Endothelial cell of umbilical vein (primary cell): ENCODE measurements at regions not wholly inside any gene's neighbourhood (a gene's known extent, or its start where the extent isn't known, plus 50 kb on each side); places are given as distances from the start of the nearest gene placed in this dataset.

ENCODE experiments used
- BruUV-seq: library from RNA; stranded (reverse); fragments of 400-500 nt; replicated peaks from 2 replicates; lab custom pipeline; 2021; lab: Mats Ljungman, UMichigan
- CTCF ChIA-PET: fragments of 300-600, 350-600 bp; sonication (Branson Sonifier 250); formaldehyde crosslinking; loops from one replicate; lab custom pipeline; 2021; ENCODE audit warnings: antibody characterized with exemption, inconsistent platforms; lab: Charles Lee
- POLR2A ChIA-PET: fragments of 300-600, 350-600 bp; sonication (Branson Sonifier 250); formaldehyde crosslinking; loops from one replicate; lab custom pipeline; 2021; ENCODE audit warnings: antibody characterized with exemption, inconsistent platforms; lab: Charles Lee
- DNase-seq: peaks from one replicate; pipeline ENCODE4 v3.0.0-alpha.2; 2011; ENCODE audit warnings: low read depth, low spot score
- FAIRE-seq: peaks from 2 replicates; lab custom pipeline; 2011; peaks lifted over from hg19 to GRCh38; lab: Jason Lieb, UNC
- H2AFZ ChIP-seq: 2 replicates; pipeline ENCODE4 v1.6.0; 2012; ENCODE audit warnings: low read depth, low read length, control low read depth, inconsistent platforms
- H3K27ac ChIP-seq: 2 replicates; pipeline ENCODE4 v1.5.1; 2011; ENCODE audit warnings: low read depth, mild to moderate bottlenecking, control low read depth, low read length, moderate library complexity; ENCODE audit not compliant: insufficient read depth
- H3K27me3 ChIP-seq, 2 experiments: 2 replicates each; pipeline versions ENCODE4 v1.6.0 to v1.6.1; 2011; ENCODE audit warnings: low read length in 2 of 2, mixed read lengths in 1 of 2; ENCODE audit not compliant: control insufficient read depth in 2 of 2, insufficient read depth in 2 of 2
- H3K36me3 ChIP-seq, 2 experiments: 2 replicates in 1 of 2; 3 replicates in 1 of 2; pipeline ENCODE4 v1.5.1; 2011; ENCODE audit warnings: low read length in 2 of 2, mild to moderate bottlenecking in 1 of 2, moderate library complexity in 1 of 2; ENCODE audit not compliant: control insufficient read depth in 2 of 2, insufficient read depth in 2 of 2; ENCODE audit errors: extremely low read depth in 1 of 2
- H3K4me1 ChIP-seq: 3 replicates; pipeline ENCODE4 v1.5.1; 2011; ENCODE audit warnings: mild to moderate bottlenecking, low read length; ENCODE audit not compliant: control insufficient read depth, insufficient read depth; ENCODE audit errors: extremely low read depth
- H3K4me2 ChIP-seq: 2 replicates; pipeline ENCODE4 v1.6.1; 2011; ENCODE audit warnings: low read length, control low read depth, mixed read lengths; ENCODE audit not compliant: insufficient read depth
- H3K4me3 ChIP-seq, 3 experiments: fragments of 200-600 bp in 1 of 3; sonication (generic), shearing (Covaris generic) in 1 of 3; replicated peaks in 1 of 3; 2 replicates each; pipeline ENCODE4 v1.5.1; 2011 to 2016; ENCODE audit warnings: control low read depth in 3 of 3, low read length in 3 of 3, mild to moderate bottlenecking in 2 of 3, inconsistent platforms in 1 of 3, low read depth in 1 of 3, moderate library complexity in 1 of 3; ENCODE audit not compliant: insufficient read depth in 1 of 3
- H3K79me2 ChIP-seq: 2 replicates; pipeline ENCODE4 v1.6.0; 2012; ENCODE audit warnings: low read length, inconsistent platforms; ENCODE audit not compliant: control insufficient read depth, insufficient read depth
- H3K9ac ChIP-seq: replicated peaks from 2 replicates; pipeline ENCODE3; 2011; ENCODE audit warnings: low read length, control low read depth; ENCODE audit not compliant: insufficient read depth; ENCODE audit errors: extremely low read depth
- H3K9me1 ChIP-seq: replicated peaks from 3 replicates; pipeline ENCODE4 v1.6.0; 2011; ENCODE audit warnings: mild to moderate bottlenecking, low read length; ENCODE audit not compliant: control insufficient read depth, insufficient read depth; ENCODE audit errors: extremely low read depth
- H3K9me3 ChIP-seq: replicated peaks from 2 replicates; pipeline ENCODE4 v1.5.1; 2012; ENCODE audit warnings: low read length, inconsistent platforms; ENCODE audit not compliant: control insufficient read depth, insufficient read depth
- H4K20me1 ChIP-seq: replicated peaks from 2 replicates; pipeline ENCODE3; 2011; ENCODE audit warnings: mild to moderate bottlenecking, low read length; ENCODE audit not compliant: control insufficient read depth, insufficient read depth; ENCODE audit errors: extremely low read depth
- CTCF ChIP-seq, 2 donors: IDR thresholded peaks; 1 replicate in 1 of 2; 2 replicates in 1 of 2; pipeline ENCODE4 v1.5.1; 2011; ENCODE audit warnings: low read length in 2 of 2, mild to moderate bottlenecking in 2 of 2, moderate library complexity in 2 of 2, control low read depth in 1 of 2, inconsistent platforms in 1 of 2, low read depth in 1 of 2; ENCODE audit not compliant: insufficient read depth in 1 of 2; ENCODE audit errors: extremely low read depth in 1 of 2
- EZH2 ChIP-seq: IDR thresholded peaks from 2 replicates; pipeline ENCODE4 v1.6.1; 2012; ENCODE audit warnings: borderline replicate concordance, low read depth, mild to moderate bottlenecking, moderate library complexity, low read length, inconsistent platforms; ENCODE audit not compliant: severe bottlenecking
- FOS ChIP-seq: IDR thresholded peaks from 2 replicates; pipeline ENCODE4 v1.6.1; 2011; ENCODE audit warnings: mild to moderate bottlenecking, low read length, moderate library complexity, borderline replicate concordance; ENCODE audit not compliant: insufficient read depth
- JUN ChIP-seq: IDR thresholded peaks from 2 replicates; pipeline ENCODE4 v1.6.1; 2011; ENCODE audit warnings: borderline replicate concordance, low read depth; ENCODE audit not compliant: insufficient read length, insufficient read depth
- POLR2A ChIP-seq: IDR thresholded peaks from 2 replicates; pipeline ENCODE4 v1.6.1; 2012; ENCODE audit warnings: low read depth, mild to moderate bottlenecking, control low read depth, low read length
- POLR2AphosphoS5 ChIP-seq: IDR thresholded peaks from 2 replicates; pipeline ENCODE4 v1.6.1; 2012; ENCODE audit warnings: low read depth, mild to moderate bottlenecking, control low read depth, low read length, moderate library complexity; ENCODE audit not compliant: insufficient read depth
- dilution Hi-C: fragments of 300-500 bp; cut with MboI; formaldehyde crosslinking; loops from one replicate; pipeline ENCODE4 v1.15.0; 2019; ENCODE audit warnings: low sequenced_read_pairs; ENCODE audit not compliant: extremely low pct_ligation_motif_present
- intact Hi-C: fragments of 100-400 bp; cut with micrococcal nuclease; formaldehyde crosslinking; loops from one replicate; pipeline ENCODE4 v1.10.0; 2022
- TF ChIP-seq, protein P1 (sequence below): IDR thresholded peaks from 2 replicates; pipeline ENCODE4 v1.6.1; 2011; ENCODE audit not compliant: insufficient read depth, insufficient read length

- H4K20me1 ChIP-seq: no peaks in the 10 kb centered on the region
- CTCF ChIA-PET: no interaction called here
- dilution Hi-C loops (no loop called here), intact Hi-C loops (no loop called here)
- no peak overlapping the region for H3K9ac ChIP-seq
- H2AFZ ChIP-seq: no peak overlapping the region
- POLR2A ChIA-PET: no interaction called here
- no peaks in the 10 kb centered on the region for H3K4me1 ChIP-seq
- BruUV-seq: no TSS peak
- no peaks in the 10 kb centered on the region for H3K9me1 ChIP-seq
- no peak overlapping the region for H3K27ac ChIP-seq
- H3K27me3 ChIP-seq: no peaks in the 10 kb centered on the region
- H3K4me3 ChIP-seq: no peak overlapping the region
- no peaks in the 10 kb centered on the region for H3K79me2 ChIP-seq
- H3K4me2 ChIP-seq: no peak overlapping the region
- TF ChIP-seq, protein P1, sequence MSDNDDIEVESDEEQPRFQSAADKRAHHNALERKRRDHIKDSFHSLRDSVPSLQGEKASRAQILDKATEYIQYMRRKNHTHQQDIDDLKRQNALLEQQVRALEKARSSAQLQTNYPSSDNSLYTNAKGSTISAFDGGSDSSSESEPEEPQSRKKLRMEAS: no peak
- no peak for TF ChIP-seq POLR2A
- no peaks in the 10 kb centered on the region for H3K9me3 ChIP-seq
- no peaks in the 10 kb centered on the region for H3K36me3 ChIP-seq
- DNase-seq: no peak
- FAIRE-seq: no peak
These were observed 86.3 kb upstream of the TMPRSS2 start for GRCh38 chr21:41594268-41594667.

DNA sequence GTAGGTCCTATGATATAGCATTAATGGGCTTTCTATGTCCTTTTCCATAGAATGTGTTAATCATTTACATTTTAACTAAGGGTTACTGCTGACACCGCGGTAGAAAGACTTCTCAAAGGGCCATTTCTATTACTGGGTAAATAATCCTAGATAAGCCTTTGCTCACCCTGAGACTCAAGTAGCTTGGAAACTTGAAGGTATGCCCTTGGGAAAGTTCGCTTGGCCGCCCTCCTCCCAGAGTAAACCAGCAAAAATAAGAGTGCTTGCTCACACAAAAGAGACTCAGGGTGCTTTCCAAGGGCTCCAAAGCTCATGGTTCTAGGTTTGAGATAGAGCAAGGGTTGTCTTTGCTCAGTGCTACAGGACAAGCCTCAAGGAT lies 85.8 kb upstream of the TMPRSS2 start:
- no peaks in the 10 kb centered on the region for H3K9me1 ChIP-seq
- no peak for DNase-seq
- H2AFZ ChIP-seq: no peak overlapping the region
- no peaks in the 10 kb centered on the region for H4K20me1 ChIP-seq
- TF ChIP-seq CTCF (IDR thresholded peaks at IDR 0.05; ENCODE audit: extremely low read depth in 1 of 2, insufficient read depth in 1 of 2, low read depth in 1 of 2, low read length in 2 of 2): no peak
- no peak for TF ChIP-seq FOS
- TF ChIP-seq POLR2AphosphoS5: no peak
- TF ChIP-seq, protein P1: no peak
- TF ChIP-seq POLR2A: no peak
- TF ChIP-seq JUN: no peak
- no peak for TF ChIP-seq EZH2
- BruUV-seq: no TSS peak
- CTCF ChIA-PET: no interaction called here
- POLR2A ChIA-PET: no interaction called here
- H3K4me1 ChIP-seq: no peaks in the 10 kb centered on the region
- H3K4me3 ChIP-seq: no peak overlapping the region
- H3K27me3 ChIP-seq: no peaks in the 10 kb centered on the region
- no peak overlapping the region for H3K27ac ChIP-seq
- no peaks in the 10 kb centered on the region for H3K9me3 ChIP-seq
- dilution Hi-C loops: no loop called here
- H3K9ac ChIP-seq: no peak overlapping the region
- H3K36me3 ChIP-seq: no peaks in the 10 kb centered on the region
- H3K4me2 ChIP-seq: no peak overlapping the region
- no peaks in the 10 kb centered on the region for H3K79me2 ChIP-seq
- intact Hi-C loops: no loop called here
- FAIRE-seq: no peak
